Epithelial cell of esophagus (primary cell): ENCODE measurements at regions not wholly inside any gene's neighbourhood (a gene's known extent, or its start where the extent isn't known, plus 50 kb on each side); places are given as distances from the start of the nearest gene placed in this dataset.
A peak's percentile ranks its signal among the peaks of the same experiment; 100 is the strongest.

ENCODE experiments used
- DNase-seq: peaks from one replicate; pipeline ENCODE4 v3.0.0; 2010; ENCODE audit warnings: low read depth
- H3K4me3 ChIP-seq: 2 replicates; pipeline ENCODE4 v1.5.1; 2011; ENCODE audit warnings: mild to moderate bottlenecking, low read length, control low read depth
- TF ChIP-seq, protein P1 (sequence below): IDR thresholded peaks from 2 replicates; pipeline ENCODE4 v1.5.1; 2011; ENCODE audit warnings: low read depth, mild to moderate bottlenecking, low read length, control low read depth, inconsistent platforms; ENCODE audit not compliant: insufficient read depth; ENCODE audit errors: missing control alignments

DNA sequence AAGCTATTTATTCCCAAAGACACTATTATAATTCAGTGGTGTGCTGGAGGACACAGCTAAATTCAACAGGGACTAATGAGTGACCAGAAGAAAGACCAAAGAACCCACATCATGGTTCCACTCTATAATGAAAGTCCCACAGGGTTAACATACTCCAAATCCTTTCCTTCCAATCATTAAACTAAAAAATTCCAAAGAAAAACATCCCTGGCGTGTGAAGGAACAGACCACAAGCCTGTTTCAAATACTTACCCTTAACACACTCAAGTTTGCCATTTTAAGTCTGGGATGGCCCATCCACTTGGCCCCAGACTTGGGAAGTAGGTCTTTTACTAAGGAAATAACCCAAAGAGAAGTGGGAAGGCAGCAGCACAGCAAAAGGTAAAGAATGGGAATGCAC lies 150.1 kb upstream of the CCDC150 start:
- TF ChIP-seq, protein P1, sequence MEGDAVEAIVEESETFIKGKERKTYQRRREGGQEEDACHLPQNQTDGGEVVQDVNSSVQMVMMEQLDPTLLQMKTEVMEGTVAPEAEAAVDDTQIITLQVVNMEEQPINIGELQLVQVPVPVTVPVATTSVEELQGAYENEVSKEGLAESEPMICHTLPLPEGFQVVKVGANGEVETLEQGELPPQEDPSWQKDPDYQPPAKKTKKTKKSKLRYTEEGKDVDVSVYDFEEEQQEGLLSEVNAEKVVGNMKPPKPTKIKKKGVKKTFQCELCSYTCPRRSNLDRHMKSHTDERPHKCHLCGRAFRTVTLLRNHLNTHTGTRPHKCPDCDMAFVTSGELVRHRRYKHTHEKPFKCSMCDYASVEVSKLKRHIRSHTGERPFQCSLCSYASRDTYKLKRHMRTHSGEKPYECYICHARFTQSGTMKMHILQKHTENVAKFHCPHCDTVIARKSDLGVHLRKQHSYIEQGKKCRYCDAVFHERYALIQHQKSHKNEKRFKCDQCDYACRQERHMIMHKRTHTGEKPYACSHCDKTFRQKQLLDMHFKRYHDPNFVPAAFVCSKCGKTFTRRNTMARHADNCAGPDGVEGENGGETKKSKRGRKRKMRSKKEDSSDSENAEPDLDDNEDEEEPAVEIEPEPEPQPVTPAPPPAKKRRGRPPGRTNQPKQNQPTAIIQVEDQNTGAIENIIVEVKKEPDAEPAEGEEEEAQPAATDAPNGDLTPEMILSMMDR = no peak
- no peak overlapping the region for H3K4me3 ChIP-seq
- DNase-seq = no peak

DNA sequence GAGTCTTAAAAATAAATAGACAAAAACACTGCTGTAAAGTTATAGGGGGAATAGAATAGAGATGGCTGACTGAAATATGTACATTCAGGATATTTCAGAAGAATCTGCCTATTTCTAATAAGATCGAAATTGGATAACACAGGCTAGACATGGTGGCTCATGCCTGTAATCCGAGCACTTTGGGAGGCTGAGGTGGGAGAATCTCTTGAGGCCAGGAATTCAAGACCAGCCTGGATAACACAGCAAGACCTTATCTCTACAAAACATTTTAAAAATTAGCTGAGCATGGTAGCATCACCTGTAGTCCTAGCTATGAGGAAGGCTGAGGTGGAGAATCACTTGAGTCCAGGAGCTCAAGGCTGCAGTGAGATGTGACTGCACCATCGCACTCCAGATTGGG lies 146.6 kb upstream of the CCDC150 start:
- TF ChIP-seq, protein P1 = no peak
- H3K4me3 ChIP-seq = no peak overlapping the region
- DNase-seq = no peak

DNA sequence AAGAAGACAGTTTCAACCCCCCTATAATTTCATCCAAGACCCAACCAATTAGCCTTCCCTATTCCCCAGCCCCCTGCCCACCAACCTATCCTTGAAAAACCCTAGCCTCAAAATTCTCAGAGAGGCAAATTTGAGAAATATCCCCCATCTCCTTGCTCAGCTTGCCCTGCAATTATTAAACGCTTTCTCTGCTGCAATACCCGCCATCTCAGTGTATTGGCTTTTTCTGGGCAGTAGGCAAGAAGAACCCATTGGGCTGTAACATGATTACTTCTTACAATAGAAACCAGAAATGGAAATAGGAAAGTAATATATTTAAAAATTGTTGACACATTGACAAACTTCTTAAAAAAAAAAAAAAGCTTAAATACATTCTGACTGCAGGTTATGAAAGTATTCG lies 140.6 kb upstream of the CCDC150 start:
- H3K4me3 ChIP-seq = no peak overlapping the region
- TF ChIP-seq, protein P1 = no peak
- no peak for DNase-seq

DNA sequence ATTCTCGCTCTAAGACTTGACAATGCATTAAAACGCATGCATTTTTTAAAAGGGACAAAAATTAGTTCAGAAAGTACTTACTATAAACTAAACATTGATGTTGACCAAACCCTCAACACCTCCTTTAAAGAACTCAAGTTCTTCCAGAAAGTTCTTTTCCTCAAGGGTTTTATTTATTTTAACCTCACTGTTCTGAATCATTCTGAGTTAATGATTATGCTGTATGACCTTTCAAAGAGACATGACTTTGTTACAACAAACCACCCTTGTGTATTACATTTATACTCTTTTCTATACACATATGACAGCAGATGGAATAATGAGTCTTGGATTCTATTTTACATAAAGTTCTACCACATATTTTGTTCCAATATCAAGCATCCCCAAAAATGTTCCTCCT lies 139.8 kb upstream of the CCDC150 start:
- no peak for DNase-seq
- TF ChIP-seq, protein P1 = no peak
- no peak overlapping the region for H3K4me3 ChIP-seq

DNA sequence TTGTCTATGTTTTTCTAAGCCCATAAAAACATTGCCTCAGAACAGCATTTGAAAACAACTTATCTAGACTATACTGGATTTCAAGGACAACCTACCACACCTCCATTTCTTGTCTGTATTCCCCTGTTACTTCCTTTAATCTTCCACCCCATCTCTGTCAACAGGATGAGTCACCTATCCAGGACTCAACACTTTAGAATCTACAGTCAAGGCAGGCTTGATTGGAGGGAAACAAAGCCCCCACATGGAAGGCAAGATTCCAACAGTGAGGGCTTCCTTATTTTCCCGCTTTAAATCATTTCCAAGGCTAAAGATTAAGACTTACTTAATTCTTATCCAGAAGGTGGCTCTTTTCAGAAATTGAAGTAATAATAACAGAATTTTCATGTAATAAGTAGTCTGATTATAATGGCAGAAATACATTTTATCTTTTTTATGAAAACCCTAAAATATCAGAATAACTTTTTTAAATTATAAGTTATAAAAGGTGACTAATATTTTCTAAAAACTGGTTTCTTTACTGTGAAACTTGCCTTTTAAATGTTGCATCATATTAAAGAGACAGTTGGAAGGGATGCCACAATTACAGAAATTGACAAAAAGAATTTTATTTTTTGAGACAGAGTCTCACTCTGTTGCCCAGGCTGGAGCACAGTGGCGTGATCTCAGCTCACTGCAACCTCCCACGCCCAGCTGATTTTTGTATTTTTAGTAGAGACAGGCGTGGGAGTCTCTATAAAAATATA lies 138.7 kb upstream of the CCDC150 start:
- no peak overlapping the region for H3K4me3 ChIP-seq
- TF ChIP-seq, protein P1 = no peak
- DNase-seq = peak; percentile 60

DNA sequence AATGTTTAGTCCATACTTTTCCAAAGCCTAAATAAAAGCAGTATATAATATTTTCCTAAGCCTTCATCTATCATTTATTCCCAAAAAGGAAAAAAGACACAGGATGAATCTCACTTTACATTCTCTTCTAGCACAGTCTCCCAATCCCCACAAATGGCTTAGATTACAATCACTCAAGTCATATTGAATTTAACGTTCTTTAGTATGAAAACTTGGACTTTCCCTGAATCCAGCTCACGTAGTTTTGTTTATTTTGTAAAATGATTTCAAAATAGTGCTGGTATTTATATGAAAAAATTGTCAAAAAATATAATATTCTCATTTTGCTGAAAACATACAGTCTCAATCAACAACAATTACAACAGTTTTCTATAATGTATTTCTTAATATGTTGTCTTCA lies 137.7 kb upstream of the CCDC150 start:
- DNase-seq = no peak
- no peak overlapping the region for H3K4me3 ChIP-seq
- TF ChIP-seq, protein P1 = no peak

DNA sequence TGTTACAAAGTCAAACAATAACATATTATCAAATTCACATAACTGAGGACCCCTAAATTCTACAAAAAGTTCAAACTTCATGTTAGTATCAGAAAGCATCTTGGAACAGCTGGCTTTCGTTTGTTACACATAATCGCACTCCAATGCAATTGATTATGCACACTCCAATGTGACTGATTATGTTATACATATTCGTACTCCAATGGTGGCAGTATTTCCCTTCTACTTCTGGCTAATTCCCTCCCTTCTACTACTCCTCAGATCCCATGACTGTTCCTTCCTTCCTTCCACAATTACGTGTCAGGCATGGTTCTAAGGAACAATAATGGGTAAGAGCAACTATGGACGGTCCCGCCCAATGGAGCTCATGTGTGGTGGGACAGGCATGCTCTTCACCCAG lies 137.1 kb upstream of the CCDC150 start:
- no peak overlapping the region for H3K4me3 ChIP-seq
- no peak for DNase-seq
- TF ChIP-seq, protein P1 = no peak
